ENCODE measurements at regions not wholly inside any gene's neighbourhood (a gene's known extent, or its start where the extent isn't known, plus 50 kb on each side); places are given as distances from the start of the nearest gene placed in this dataset.

DNA sequence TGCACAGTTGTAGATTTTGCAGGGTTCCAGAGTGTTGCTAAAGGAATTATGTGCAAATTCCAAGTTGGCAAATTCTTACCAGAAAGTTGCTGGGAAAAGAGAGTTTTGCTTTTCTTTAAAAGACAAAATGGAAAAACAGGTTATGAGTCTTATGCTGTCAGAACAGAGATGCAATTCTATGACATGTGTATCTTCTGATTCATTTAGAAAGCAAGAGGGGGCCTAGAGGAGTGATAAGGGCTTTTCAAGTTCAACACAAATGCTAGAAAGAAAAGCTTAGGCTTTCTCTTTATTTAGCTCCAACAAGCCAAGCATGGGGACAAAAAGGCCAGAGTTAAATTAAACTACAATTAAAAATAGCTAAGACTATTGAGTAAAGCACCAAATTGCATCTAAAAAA is 72.4 kb upstream of the GATB start:
- no peak for DNase-seq
- no peak overlapping the region for H3K4me3 Mint-ChIP-seq
- peaks cover 8% of the 10 kb centered on the region for H3K9me3 Mint-ChIP-seq
- H3K36me3 Mint-ChIP-seq (ENCODE audit: low read depth) = no peaks in the 10 kb centered on the region
- no peaks in the 10 kb centered on the region for H3K27me3 Mint-ChIP-seq (ENCODE audit: low read depth, poor library complexity)
- TF ChIP-seq, protein P1, sequence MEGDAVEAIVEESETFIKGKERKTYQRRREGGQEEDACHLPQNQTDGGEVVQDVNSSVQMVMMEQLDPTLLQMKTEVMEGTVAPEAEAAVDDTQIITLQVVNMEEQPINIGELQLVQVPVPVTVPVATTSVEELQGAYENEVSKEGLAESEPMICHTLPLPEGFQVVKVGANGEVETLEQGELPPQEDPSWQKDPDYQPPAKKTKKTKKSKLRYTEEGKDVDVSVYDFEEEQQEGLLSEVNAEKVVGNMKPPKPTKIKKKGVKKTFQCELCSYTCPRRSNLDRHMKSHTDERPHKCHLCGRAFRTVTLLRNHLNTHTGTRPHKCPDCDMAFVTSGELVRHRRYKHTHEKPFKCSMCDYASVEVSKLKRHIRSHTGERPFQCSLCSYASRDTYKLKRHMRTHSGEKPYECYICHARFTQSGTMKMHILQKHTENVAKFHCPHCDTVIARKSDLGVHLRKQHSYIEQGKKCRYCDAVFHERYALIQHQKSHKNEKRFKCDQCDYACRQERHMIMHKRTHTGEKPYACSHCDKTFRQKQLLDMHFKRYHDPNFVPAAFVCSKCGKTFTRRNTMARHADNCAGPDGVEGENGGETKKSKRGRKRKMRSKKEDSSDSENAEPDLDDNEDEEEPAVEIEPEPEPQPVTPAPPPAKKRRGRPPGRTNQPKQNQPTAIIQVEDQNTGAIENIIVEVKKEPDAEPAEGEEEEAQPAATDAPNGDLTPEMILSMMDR (IDR thresholded peaks at IDR 0.05) = no peak
- H3K4me1 Mint-ChIP-seq = no peaks in the 10 kb centered on the region
- H3K27ac Mint-ChIP-seq = no peak overlapping the region

DNA sequence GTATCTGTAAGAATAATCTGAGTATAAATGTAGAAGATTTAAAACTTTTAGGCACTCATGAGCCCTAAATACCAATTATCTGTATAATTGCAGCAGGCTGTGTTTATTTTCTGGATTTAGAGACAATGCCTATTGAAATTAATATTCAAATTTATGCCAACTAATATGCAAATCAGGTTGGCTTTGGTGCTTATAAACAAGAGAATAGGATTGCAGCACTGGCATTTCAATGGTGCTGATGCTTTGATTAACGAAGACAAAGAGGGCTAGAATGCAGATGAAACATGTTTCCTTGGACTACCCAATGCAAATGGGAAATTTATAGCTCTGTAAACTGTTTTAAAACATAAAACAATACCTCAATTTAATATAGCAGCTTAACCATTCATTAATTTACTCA is 70.7 kb upstream of the GATB start:
- Mint-ChIP-seq H3K4me3 (no peak overlapping the region), H3K27ac (no peak overlapping the region), H3K36me3 (ENCODE audit: low read depth) (peaks cover 5% of the 10 kb centered on the region), H3K9me3 (peaks cover 7% of the 10 kb centered on the region), H3K4me1 (no peaks in the 10 kb centered on the region), H3K27me3 (ENCODE audit: low read depth, poor library complexity) (no peaks in the 10 kb centered on the region)
- TF ChIP-seq, protein P1 (IDR thresholded peaks at IDR 0.05) = no peak
- no peak for DNase-seq

DNA sequence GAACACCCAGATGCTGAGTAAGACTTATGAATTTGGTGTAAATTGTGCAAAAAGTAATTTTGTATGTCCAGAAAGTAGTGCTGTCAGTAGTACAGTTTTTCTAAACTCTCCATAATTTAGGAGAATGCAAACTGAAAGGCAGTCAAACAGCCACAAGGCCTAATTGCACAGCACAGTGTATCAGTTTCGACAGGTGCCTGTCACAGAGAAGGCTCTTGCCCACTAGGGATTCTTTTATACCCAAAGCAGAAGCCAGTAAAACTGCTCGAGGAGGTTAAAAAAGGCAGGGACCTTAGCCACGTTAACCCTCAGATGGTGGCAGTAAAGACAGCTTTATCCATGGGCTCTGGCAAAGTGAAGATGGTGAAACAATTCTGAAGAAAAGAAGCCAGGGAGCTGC is 69.4 kb upstream of the GATB start:
- H3K4me3 Mint-ChIP-seq = no peak overlapping the region
- no peaks in the 10 kb centered on the region for H3K4me1 Mint-ChIP-seq
- H3K27me3 Mint-ChIP-seq (ENCODE audit: low read depth, poor library complexity) = no peaks in the 10 kb centered on the region
- no peak for DNase-seq
- H3K9me3 Mint-ChIP-seq = peaks cover 18% of the 10 kb centered on the region
- peaks cover 5% of the 10 kb centered on the region for H3K36me3 Mint-ChIP-seq (ENCODE audit: low read depth)
- H3K27ac Mint-ChIP-seq = no peak overlapping the region
- TF ChIP-seq, protein P1 (IDR thresholded peaks at IDR 0.05) = no peak

DNA sequence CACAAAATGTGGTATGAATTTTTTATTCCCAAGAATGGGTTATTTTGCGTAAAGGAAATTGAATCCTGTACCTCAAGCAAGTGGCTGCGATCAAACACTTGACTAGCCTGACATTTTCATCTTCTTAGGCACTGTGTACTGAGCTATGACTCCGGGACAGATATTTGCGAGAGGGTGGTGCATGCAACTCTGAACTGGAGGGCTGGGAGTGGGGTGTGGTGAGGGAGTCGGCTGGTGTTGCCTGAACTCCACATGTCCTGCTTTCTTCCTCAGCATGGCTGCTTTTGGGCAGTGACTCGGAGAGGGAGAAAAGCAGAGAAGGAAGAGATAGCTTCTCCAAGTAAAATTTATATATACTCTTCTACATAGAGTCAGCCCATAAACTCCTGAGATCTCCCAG is 68.5 kb upstream of the GATB start:
- TF ChIP-seq, protein P1 (IDR thresholded peaks at IDR 0.05) = no peak
- no peak overlapping the region for H3K27ac Mint-ChIP-seq
- no peaks in the 10 kb centered on the region for H3K4me1 Mint-ChIP-seq
- H3K4me3 Mint-ChIP-seq = no peak overlapping the region
- H3K27me3 Mint-ChIP-seq (ENCODE audit: low read depth, poor library complexity) = no peaks in the 10 kb centered on the region
- DNase-seq = no peak
- H3K9me3 Mint-ChIP-seq = peaks cover 18% of the 10 kb centered on the region
- peaks cover 5% of the 10 kb centered on the region for H3K36me3 Mint-ChIP-seq (ENCODE audit: low read depth)

DNA sequence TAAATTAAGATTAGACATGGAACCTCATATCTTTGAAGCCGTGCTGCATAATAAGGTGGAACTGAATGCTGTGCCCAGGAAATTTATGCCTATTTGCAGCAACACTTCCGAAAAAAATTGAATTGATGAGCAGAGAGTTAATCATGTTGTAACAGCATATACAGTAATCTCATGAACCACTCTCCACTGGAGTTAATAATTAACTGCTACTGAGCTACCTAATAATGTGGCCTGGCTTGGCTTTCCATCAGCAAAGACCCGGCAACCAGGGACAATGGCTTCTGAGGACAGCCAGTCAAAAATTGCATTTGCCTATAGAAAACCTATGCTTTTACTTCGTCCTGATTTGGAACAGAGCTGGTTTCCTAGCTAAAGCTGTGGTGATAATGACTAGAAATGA is 63.8 kb upstream of the GATB start:
- Mint-ChIP-seq H3K36me3 (ENCODE audit: low read depth) (peaks cover 5% of the 10 kb centered on the region), H3K4me1 (no peaks in the 10 kb centered on the region), H3K9me3 (peaks cover 18% of the 10 kb centered on the region), H3K27me3 (ENCODE audit: low read depth, poor library complexity) (no peaks in the 10 kb centered on the region), H3K4me3 (no peak overlapping the region), H3K27ac (no peak overlapping the region)
- no peak for DNase-seq
- TF ChIP-seq, protein P1 (IDR thresholded peaks at IDR 0.05) = no peak

DNA sequence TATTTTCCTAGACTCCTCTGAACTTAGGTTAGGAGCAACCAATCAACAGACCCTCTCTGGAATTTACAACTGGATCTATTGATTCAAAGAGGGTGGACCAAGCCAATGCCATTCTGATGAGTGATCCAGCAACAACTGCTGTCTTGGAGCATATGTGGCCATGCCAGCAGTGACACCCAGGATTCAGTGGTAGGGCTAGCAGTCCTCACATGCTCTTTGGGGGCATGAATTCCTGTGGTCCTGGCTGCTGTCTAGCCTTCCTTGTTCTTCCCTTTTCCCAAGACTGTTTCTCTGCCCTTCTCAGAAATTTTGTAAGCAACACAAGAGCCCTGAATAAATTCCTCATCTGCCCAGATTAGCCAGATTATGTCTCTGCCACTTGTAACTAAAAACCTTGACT is 61.5 kb upstream of the GATB start:
- Mint-ChIP-seq H3K27ac (no peak overlapping the region), H3K27me3 (ENCODE audit: low read depth, poor library complexity) (no peaks in the 10 kb centered on the region), H3K4me1 (no peaks in the 10 kb centered on the region), H3K36me3 (ENCODE audit: low read depth) (peaks cover 10% of the 10 kb centered on the region), H3K9me3 (peaks cover 32% of the 10 kb centered on the region), H3K4me3 (no peak overlapping the region)
- no peak for DNase-seq
- TF ChIP-seq, protein P1 (IDR thresholded peaks at IDR 0.05) = no peak

Data from nephron progenitor cell (in vitro differentiated cells).